Caco-2 (cell line): ENCODE measurements at regions not wholly inside any gene's neighbourhood (a gene's known extent, or its start where the extent isn't known, plus 50 kb on each side); places are given as distances from the start of the nearest gene placed in this dataset.

ENCODE experiments used
- BruUV-seq: library from RNA; stranded (reverse); fragments of 400-500 nt; replicated peaks from 2 replicates; lab custom pipeline; 2021; lab: Mats Ljungman, UMichigan
- CTCF ChIA-PET: fragments of 300-600 bp; sonication (Branson Sonifier 250); formaldehyde crosslinking; loops from one replicate; lab custom pipeline; 2022; ENCODE audit warnings: antibody characterized with exemption; lab: Charles Lee
- POLR2A ChIA-PET: fragments of 300-600 bp; sonication (Branson Sonifier 250); formaldehyde crosslinking; loops from one replicate; lab custom pipeline; 2022; ENCODE audit warnings: antibody characterized with exemption; lab: Charles Lee
- DNase-seq, 2 experiments: peaks; one replicate each; pipeline versions ENCODE4 v3.0.0 to v3.0.0-alpha.2; 2020 to 2022
- H3K27me3 ChIP-seq: replicated peaks from 2 replicates; pipeline ENCODE4 v1.6.0; 2011; ENCODE audit warnings: low read length; ENCODE audit not compliant: control insufficient read depth, insufficient read depth
- H3K36me3 ChIP-seq: 2 replicates; pipeline ENCODE4 v1.5.1; 2011; ENCODE audit warnings: low read length; ENCODE audit not compliant: control insufficient read depth, insufficient read depth
- H3K4me1 ChIP-seq: fragments of 250-450 bp; sonication (Bioruptor Pico); 2 replicates; pipeline ENCODE4 v1.5.1; 2020; ENCODE audit warnings: mild to moderate bottlenecking
- H3K4me3 ChIP-seq: 2 replicates; pipeline ENCODE4 v1.5.1; 2011; ENCODE audit warnings: low read depth, mild to moderate bottlenecking, control low read depth, low read length
- H3K9me3 ChIP-seq: fragments of 250-450 bp; sonication (Bioruptor Pico); 2 replicates; pipeline ENCODE4 v1.5.1; 2020; ENCODE audit warnings: mild to moderate bottlenecking, moderate library complexity
- H3K27ac Mint-ChIP-seq: one replicate; pipeline ENCODE4 v1.8.0; 2022; ENCODE audit warnings: mixed read lengths; ENCODE audit not compliant: unreplicated experiment
- H3K27me3 Mint-ChIP-seq: one replicate; pipeline ENCODE4 v1.8.0; 2022; ENCODE audit warnings: mixed read lengths; ENCODE audit not compliant: insufficient read depth, unreplicated experiment
- H3K36me3 Mint-ChIP-seq: one replicate; pipeline ENCODE4 v1.8.0; 2022; ENCODE audit warnings: mild to moderate bottlenecking, mixed read lengths; ENCODE audit not compliant: insufficient read depth, unreplicated experiment
- H3K4me1 Mint-ChIP-seq: one replicate; pipeline ENCODE4 v1.8.0; 2022; ENCODE audit warnings: low read depth, mixed read lengths; ENCODE audit not compliant: unreplicated experiment
- H3K4me3 Mint-ChIP-seq: one replicate; pipeline ENCODE4 v1.8.0; 2022; ENCODE audit warnings: mild to moderate bottlenecking, moderate library complexity, mixed read lengths; ENCODE audit not compliant: unreplicated experiment
- H3K9me3 Mint-ChIP-seq: one replicate; pipeline ENCODE4 v1.8.0; 2022; ENCODE audit warnings: mixed read lengths; ENCODE audit not compliant: unreplicated experiment
- intact Hi-C: fragments of 100-400 bp; cut with micrococcal nuclease; formaldehyde crosslinking; loops from one replicate; pipeline ENCODE4 v1.10.0; 2022; ENCODE audit not compliant: unreplicated experiment
- TF ChIP-seq, protein P1 (sequence below), 2 experiments: fragments of 200-600 bp in 1 of 2; IDR thresholded peaks; 1 replicate in 1 of 2; 2 replicates in 1 of 2; pipeline versions ENCODE4 v1.5.1 to v1.8.0; 2011 to 2022; ENCODE audit warnings: antibody characterized with exemption in 1 of 2, control low read depth in 1 of 2, inconsistent platforms in 1 of 2, low read depth in 1 of 2, low read length in 1 of 2, mild to moderate bottlenecking in 1 of 2, moderate library complexity in 1 of 2; ENCODE audit not compliant: insufficient read depth in 1 of 2, severe bottlenecking in 1 of 2, unreplicated experiment in 1 of 2

DNA sequence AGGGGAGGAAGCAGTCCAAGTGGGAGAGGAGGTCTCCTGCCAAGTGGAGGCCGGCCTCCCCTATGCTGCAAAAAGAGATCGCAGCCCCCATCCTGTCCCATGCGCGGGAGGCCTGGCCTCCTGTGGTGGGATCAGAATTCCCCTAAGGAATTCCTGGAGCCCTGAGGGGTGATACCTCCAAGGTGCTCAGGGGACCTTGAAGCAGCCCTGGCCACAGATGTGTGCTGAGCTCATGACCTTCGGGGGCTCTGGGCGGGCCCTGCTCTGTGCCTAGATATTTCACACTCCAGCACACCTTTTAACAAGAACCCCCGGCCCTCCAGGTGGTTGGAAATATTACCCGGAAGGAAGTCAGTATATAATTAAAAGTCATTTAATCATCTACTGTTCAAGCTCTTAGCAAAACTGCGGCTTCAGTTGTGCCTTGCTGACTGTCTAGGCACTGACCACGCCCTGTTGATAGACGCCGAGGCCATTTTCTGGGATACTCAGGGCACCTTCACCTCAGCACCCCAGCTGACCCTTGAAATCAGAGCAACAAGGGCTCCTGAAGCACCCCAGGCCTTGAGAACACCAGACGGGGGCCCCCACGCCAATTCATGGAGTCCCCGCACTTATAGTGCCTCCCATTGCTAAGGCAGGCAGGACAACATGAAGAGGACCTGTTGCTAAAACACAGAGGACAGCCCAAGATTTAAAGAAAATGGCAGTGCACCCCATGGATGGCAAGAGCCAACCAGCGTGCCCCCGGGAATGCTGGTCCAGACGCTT is 119.1 kb downstream of the NDUFA10 start:
- Histone ChIP-seq H3K27me3 (no peaks in the 10 kb centered on the region), H3K36me3 (no peaks in the 10 kb centered on the region), H3K4me1 (no peaks in the 10 kb centered on the region), H3K4me3 (no peak overlapping the region), H3K9me3 (no peaks in the 10 kb centered on the region)
- no TSS peak for BruUV-seq
- intact Hi-C loops: no loop called here
- Mint-ChIP-seq H3K36me3 (no peaks in the 10 kb centered on the region), H3K27me3 (peaks cover 4% of the 10 kb centered on the region), H3K9me3 (no peaks in the 10 kb centered on the region), H3K4me3 (no peak overlapping the region), H3K4me1 (no peaks in the 10 kb centered on the region), H3K27ac (no peak overlapping the region)
- CTCF ChIA-PET: no interaction called here
- TF ChIP-seq, protein P1, sequence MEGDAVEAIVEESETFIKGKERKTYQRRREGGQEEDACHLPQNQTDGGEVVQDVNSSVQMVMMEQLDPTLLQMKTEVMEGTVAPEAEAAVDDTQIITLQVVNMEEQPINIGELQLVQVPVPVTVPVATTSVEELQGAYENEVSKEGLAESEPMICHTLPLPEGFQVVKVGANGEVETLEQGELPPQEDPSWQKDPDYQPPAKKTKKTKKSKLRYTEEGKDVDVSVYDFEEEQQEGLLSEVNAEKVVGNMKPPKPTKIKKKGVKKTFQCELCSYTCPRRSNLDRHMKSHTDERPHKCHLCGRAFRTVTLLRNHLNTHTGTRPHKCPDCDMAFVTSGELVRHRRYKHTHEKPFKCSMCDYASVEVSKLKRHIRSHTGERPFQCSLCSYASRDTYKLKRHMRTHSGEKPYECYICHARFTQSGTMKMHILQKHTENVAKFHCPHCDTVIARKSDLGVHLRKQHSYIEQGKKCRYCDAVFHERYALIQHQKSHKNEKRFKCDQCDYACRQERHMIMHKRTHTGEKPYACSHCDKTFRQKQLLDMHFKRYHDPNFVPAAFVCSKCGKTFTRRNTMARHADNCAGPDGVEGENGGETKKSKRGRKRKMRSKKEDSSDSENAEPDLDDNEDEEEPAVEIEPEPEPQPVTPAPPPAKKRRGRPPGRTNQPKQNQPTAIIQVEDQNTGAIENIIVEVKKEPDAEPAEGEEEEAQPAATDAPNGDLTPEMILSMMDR (IDR thresholded peaks at IDR 0.05; ENCODE audit: insufficient read depth in 1 of 2, low read depth in 1 of 2, low read length in 1 of 2, severe bottlenecking in 1 of 2, unreplicated experiment in 1 of 2): no peak
- no peak for DNase-seq
- POLR2A ChIA-PET: no interaction called here

DNA sequence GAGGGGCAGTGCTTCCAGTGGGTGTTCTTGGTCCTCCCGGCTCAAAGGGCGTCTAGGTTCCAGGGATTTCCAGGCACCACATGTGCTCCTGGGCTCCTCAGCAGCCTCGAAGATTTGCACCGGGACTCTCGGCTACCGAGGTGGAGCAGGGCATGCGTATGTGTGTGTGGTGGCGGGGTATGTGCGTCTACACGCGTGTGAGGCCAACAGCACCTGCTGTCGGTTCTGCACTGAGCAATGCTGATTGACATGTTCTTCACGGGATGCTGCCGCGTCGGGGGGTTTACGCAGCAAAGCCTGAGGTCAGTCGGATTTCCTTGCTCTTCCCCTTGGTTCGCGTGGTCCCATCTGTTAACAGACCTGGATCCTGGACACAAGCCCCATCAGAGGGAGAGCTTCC is 119.8 kb downstream of the NDUFA10 start:
- CTCF ChIA-PET: no interaction called here
- BruUV-seq: no TSS peak
- Mint-ChIP-seq H3K4me3 (no peak overlapping the region), H3K27ac (no peak overlapping the region), H3K36me3 (no peaks in the 10 kb centered on the region), H3K27me3 (peaks cover 4% of the 10 kb centered on the region), H3K9me3 (no peaks in the 10 kb centered on the region), H3K4me1 (no peaks in the 10 kb centered on the region)
- H3K9me3 ChIP-seq: no peaks in the 10 kb centered on the region
- intact Hi-C loops: no loop called here
- TF ChIP-seq, protein P1 (IDR thresholded peaks at IDR 0.05; ENCODE audit: insufficient read depth in 1 of 2, low read depth in 1 of 2, low read length in 1 of 2, severe bottlenecking in 1 of 2, unreplicated experiment in 1 of 2): no peak
- POLR2A ChIA-PET: no interaction called here
- no peaks in the 10 kb centered on the region for H3K36me3 ChIP-seq
- H3K27me3 ChIP-seq: no peaks in the 10 kb centered on the region
- no peak for DNase-seq
- H3K4me1 ChIP-seq: no peaks in the 10 kb centered on the region
- no peak overlapping the region for H3K4me3 ChIP-seq

DNA sequence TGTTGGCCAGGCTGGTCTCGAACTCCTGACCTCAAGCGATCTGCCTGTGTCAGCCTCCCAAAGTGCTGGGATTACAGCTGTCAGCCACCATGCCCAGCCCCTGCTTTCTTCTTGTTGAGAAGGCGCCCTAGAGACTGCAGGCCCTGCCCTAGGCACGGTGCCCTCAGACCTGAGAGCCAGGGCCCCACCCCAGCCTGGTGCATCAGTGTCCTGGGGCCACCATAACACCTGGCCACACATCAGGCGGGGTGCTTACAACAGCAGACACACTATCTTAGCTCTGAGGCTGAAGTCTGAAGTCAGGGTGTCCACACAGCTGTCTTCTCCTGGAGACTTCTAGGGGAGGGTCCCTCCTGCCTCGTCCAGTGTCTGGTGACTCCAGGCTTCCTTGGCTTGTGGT is 120.6 kb downstream of the NDUFA10 start:
- no peaks in the 10 kb centered on the region for H3K27me3 ChIP-seq
- Mint-ChIP-seq H3K4me1 (no peaks in the 10 kb centered on the region), H3K27me3 (peaks cover 4% of the 10 kb centered on the region), H3K9me3 (no peaks in the 10 kb centered on the region), H3K36me3 (no peaks in the 10 kb centered on the region), H3K27ac (no peak overlapping the region), H3K4me3 (no peak overlapping the region)
- no peak for DNase-seq
- intact Hi-C loops: no loop called here
- no peak overlapping the region for H3K4me3 ChIP-seq
- TF ChIP-seq, protein P1 (IDR thresholded peaks at IDR 0.05; ENCODE audit: insufficient read depth in 1 of 2, low read depth in 1 of 2, low read length in 1 of 2, severe bottlenecking in 1 of 2, unreplicated experiment in 1 of 2): no peak
- H3K4me1 ChIP-seq: no peaks in the 10 kb centered on the region
- H3K9me3 ChIP-seq: no peaks in the 10 kb centered on the region
- POLR2A ChIA-PET: no interaction called here
- CTCF ChIA-PET: no interaction called here
- H3K36me3 ChIP-seq: no peaks in the 10 kb centered on the region
- BruUV-seq: no TSS peak
